AML-193 (cell line): ENCODE measurements at regions not wholly inside any gene's neighbourhood (a gene's known extent, or its start where the extent isn't known, plus 50 kb on each side); places are given as distances from the start of the nearest gene placed in this dataset.
"Not testable (repeated sequence)": the region's sequence is repeated elsewhere in the genome, so short reads cannot be mapped to it uniquely, and the experiment has no call there.

Experiments used
- DNase-seq, 2 experiments: peaks; one replicate each; lab custom pipeline; 2025; lab: John Stamatoyannopoulos, UW

GRCh38 chr5:9728261-9728660 lies 98.1 kb upstream of the TAS2R1 start:
- no peak for DNase-seq

- DNase-seq: no peak
Observed at GRCh38 chr5:9726931-9727330, 96.8 kb upstream of the TAS2R1 start.

- not testable (repeated sequence) for DNase-seq
Observed at GRCh38 chr5:9725265-9725664, 95.1 kb upstream of the TAS2R1 start.

GRCh38 chr5:9724707-9725106 lies 94.6 kb upstream of the TAS2R1 start:
- DNase-seq: no peak

DNA sequence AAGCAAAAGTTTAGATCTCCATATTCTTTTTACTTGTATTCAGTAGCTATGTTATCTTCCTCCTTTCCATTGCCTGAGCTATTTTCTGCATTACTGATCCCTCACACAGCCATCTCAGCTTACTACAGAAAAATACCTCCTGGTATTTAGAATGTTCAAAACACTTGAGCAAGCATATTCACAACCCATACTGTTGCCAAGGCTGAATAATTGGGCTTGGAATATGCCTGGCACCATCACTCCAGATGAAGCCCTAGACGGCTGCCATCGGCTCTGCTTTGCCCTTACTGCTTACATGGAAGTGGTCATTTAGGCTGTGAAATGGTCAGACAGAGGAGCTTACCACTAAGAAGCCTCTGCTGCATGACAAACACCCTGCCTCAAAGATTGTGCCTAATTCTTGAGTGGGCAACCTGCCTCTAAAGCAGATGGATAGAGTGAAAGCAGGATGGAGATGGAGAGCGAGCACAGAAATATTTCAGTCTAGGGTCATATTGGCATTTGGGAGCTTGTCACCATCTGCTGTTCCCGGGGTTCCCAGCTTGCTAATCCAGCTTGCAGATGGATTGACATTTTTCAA lies 92.5 kb upstream of the TAS2R1 start:
- DNase-seq: no peak

- DNase-seq: no peak
Observed at GRCh38 chr5:9721161-9721560, 91.0 kb upstream of the TAS2R1 start.

- DNase-seq: no peak
Observed at GRCh38 chr5:9720361-9720760, 90.2 kb upstream of the TAS2R1 start.

DNA sequence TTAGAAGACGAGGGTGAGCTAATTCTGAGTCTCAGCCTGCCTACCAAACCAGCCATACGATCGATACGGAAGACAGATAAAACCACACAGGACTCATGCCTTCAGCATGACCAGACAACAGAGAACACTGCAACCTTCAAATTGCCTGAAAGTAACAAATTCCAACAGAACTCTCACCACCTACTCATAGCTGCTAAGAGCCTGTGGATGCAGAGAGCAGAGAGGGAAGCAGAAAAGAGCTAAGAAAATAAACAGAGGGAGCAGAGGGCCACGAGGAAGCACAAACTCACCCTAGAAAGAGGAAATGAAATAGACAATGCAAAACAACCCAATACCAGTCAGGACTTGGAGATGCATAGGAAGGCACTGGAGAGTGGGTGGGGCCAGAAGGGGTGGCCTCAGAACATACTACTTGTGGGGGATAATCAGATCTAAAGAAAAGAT lies 86.7 kb upstream of the TAS2R1 start:
- no peak for DNase-seq

- DNase-seq: no peak
Observed at GRCh38 chr5:9715891-9716335, 85.8 kb upstream of the TAS2R1 start.

DNA sequence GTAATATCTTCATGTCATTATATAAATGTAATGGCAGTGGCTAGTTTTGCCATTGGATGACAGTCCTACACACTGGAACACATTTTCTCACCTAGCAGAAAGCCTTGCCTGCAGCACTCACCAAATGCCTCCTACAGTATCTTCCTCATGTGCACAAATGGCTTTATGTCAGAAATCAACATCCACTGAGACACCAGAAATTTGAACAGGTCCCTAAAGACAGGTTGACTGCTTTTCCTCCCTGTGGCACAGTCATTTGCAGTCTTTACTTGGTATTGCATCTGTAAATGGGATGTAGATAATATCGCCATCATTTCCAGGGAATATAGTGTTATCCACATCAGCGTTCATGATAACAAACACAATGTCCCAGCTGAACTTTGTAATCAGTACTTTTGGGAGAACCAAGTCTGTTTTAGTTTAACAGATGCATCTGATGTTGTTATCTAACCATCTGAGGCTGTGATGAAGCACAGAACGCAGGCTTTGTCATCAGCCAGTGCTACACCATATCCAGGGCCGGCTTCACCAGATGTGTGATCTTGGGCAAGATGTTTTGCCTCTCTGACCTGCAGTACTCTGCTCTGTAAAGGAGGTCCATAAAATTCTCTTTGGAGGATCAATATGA lies 83.9 kb upstream of the TAS2R1 start:
- DNase-seq: no peak

GRCh38 chr5:9713356-9713755 lies 83.2 kb upstream of the TAS2R1 start:
- DNase-seq: no peak

DNA sequence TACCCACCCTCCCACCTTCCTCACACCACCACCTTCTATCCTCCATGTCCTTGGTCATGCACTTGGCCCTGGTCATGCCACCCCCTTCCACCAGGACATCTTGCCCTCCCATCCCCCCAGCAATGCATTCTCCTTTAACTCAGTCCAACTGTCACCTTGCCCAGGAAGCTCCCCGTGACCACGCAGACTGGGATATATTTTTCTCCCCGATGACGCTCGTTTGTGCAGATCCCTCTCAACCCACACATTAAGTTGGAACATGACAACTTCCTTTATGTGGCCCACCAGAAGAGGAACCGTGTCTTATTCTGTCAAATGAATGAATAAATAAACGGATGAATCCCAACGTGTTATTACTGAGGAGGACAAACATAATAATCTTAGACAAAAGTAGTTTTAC lies 82.8 kb upstream of the TAS2R1 start:
- DNase-seq: no peak

GRCh38 chr5:9712506-9712905 lies 82.4 kb upstream of the TAS2R1 start:
- no peak for DNase-seq

GRCh38 chr5:9710069-9710468 lies 79.9 kb upstream of the TAS2R1 start:
- DNase-seq: no peak

DNA sequence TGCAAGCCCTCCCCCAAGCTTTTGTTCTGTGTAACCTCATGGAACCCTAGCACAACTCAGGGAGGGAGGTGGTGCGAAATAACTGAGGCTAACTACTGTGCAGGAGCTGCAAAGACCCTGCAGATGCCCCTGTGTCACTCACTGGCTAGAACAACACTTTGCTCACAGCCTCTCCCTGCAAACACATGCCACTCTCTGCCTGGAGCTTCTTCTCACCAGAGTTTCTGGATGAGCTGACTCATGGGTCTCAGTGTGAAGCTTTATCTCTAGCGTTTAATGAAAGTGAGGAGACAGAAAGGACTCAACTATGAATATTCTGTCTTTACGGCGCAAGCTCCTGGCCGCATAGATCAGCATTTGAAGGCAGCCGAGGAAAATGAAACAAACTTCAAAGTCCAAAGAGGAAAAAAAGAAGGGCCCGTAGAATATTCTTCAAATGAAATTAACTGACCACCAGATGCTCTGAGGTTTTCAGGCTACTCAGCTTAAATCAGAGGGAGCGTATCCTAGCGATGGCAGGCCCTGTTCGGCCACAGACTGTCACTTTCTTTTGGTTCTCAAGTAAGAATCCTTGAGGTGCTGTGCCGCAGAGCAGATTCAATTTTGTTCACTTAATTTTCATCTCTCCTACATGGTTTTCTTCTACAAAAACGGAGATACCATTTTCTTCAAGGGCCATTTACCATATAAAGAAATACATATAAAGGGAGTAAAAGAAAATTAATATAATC lies 77.7 kb upstream of the TAS2R1 start:
- no peak for DNase-seq

GRCh38 chr5:9699681-9700080 lies 69.5 kb upstream of the TAS2R1 start:
- no peak for DNase-seq

DNA sequence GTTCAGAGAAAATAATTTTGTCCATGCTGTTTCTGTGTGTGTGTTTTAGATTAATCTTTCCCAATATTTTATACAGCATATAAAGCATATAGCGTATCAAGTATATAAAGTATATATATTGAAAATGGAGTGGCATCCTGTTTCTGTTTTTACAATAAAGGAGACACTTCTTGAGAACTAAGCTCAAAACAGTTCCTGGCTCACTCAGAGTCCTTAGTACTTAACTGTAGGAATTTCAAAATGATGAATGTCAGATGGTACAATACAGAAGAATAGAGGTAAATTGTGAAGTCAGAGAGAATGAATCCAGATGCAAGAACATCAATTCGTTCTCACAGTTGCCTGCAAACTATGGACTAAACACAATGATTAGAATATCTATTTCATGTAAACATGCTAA lies 68.7 kb upstream of the TAS2R1 start:
- DNase-seq: no peak

- DNase-seq: no peak
Observed at GRCh38 chr5:9698125-9698826, 68.1 kb upstream of the TAS2R1 start.

GRCh38 chr5:9692576-9692975 lies 62.4 kb upstream of the TAS2R1 start:
- no peak for DNase-seq

- no peak for DNase-seq
Observed at GRCh38 chr5:9691261-9691660, 61.1 kb upstream of the TAS2R1 start.

- DNase-seq: no peak
Observed at GRCh38 chr5:9690751-9691150, 60.6 kb upstream of the TAS2R1 start.

DNA sequence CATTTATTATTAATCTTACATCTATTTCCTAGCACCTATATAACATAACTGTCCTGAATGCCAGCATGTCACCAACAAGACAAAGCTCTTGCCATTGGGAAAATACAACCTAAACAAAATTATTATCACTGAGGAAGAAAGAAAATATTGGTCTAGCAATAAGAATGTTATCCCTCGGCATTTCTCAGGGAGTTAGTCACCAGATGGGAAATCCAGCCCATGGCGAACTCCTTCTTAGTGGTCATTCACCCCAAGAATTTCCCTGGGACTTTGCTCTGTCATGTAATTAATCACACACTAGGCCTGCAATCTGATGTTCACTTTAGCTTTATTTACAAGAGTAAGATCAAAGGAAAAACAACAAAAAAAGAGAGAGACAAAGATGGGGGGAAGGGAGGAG lies 56.1 kb upstream of the TAS2R1 start:
- no peak for DNase-seq

- no peak for DNase-seq
Observed at GRCh38 chr5:9681706-9682105, 51.6 kb upstream of the TAS2R1 start.
